ENCODE measurements at regions not wholly inside any gene's neighbourhood (a gene's known extent, or its start where the extent isn't known, plus 50 kb on each side); places are given as distances from the start of the nearest gene placed in this dataset.

DNA sequence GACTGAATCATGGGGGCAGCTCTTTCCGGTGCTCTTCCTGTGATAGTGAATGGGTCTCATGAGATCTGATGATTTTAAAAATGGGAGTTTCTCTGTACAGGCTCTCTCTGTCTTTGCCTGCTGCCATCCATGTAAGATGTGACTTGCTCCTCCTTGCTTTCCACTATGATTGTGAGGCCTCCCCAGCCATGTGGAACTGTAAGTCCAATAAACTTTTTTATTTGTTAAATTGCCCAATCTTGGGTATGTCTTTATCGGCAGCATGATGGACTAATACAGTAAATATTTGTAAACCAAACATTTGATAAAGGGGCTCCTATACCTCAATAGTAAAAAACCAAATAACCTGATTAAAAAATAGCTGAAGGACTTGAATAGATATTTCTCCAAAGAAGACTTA, 77.3 kb downstream of the INSIG2 start:
- H3K4me2 ChIP-seq: no peak overlapping the region
- TF ChIP-seq CHD2 (IDR thresholded peaks at IDR 0.05; ENCODE audit: low read length, partially characterized antibody) (no peak), NFIC (IDR thresholded peaks at IDR 0.05; ENCODE audit: borderline replicate concordance) (no peak), GATA2 (CRISPR knock-in tag; IDR thresholded peaks at IDR 0.05) (no peak), MXI1 (IDR thresholded peaks at IDR 0.05; ENCODE audit: low read depth, low read length) (no peak), JUND (IDR thresholded peaks at IDR 0.05) (no peak), FOXM1 (IDR thresholded peaks at IDR 0.05; ENCODE audit: low read depth) (no peak), NRF1 (IDR thresholded peaks at IDR 0.05; ENCODE audit: low read depth, low read length) (no peak), TCF12 (IDR thresholded peaks at IDR 0.05) (no peak), SMC3 (IDR thresholded peaks at IDR 0.05; ENCODE audit: low read depth, low read length) (no peak), EZH2phosphoT487 (IDR thresholded peaks at IDR 0.05; ENCODE audit: borderline replicate concordance, low read depth) (no peak), FOXJ3 (CRISPR knock-in tag; IDR thresholded peaks at IDR 0.05) (no peak)
- TF ChIP-seq, protein P1, sequence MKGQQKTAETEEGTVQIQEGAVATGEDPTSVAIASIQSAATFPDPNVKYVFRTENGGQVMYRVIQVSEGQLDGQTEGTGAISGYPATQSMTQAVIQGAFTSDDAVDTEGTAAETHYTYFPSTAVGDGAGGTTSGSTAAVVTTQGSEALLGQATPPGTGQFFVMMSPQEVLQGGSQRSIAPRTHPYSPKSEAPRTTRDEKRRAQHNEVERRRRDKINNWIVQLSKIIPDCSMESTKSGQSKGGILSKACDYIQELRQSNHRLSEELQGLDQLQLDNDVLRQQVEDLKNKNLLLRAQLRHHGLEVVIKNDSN (IDR thresholded peaks at IDR 0.05; ENCODE audit: borderline replicate concordance, low read depth): no peak
- TF ChIP-seq, protein P2, sequence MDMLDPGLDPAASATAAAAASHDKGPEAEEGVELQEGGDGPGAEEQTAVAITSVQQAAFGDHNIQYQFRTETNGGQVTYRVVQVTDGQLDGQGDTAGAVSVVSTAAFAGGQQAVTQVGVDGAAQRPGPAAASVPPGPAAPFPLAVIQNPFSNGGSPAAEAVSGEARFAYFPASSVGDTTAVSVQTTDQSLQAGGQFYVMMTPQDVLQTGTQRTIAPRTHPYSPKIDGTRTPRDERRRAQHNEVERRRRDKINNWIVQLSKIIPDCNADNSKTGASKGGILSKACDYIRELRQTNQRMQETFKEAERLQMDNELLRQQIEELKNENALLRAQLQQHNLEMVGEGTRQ (IDR thresholded peaks at IDR 0.05; ENCODE audit: borderline replicate concordance, low read depth, low read length): no peak
- TF ChIP-seq, protein P3, sequence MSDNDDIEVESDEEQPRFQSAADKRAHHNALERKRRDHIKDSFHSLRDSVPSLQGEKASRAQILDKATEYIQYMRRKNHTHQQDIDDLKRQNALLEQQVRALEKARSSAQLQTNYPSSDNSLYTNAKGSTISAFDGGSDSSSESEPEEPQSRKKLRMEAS (IDR thresholded peaks at IDR 0.05; ENCODE audit: low read depth): no peak
- WGBS (ENCODE audit: low lambda C conversion rate): 6% methylated on average over 1 of the region's 2 CpGs

More for the DNA sequence above, 77.3 kb downstream of the INSIG2 start:
- H3K36me3 ChIP-seq (replicated peaks in 1 of 2; ENCODE audit: control insufficient read depth in 1 of 2, insufficient read depth in 2 of 2, low read length in 1 of 2): no peaks in the 10 kb centered on the region
- no peaks in the 10 kb centered on the region for H3F3A ChIP-seq (replicated peaks; ENCODE audit: insufficient read depth)
- no peaks in the 10 kb centered on the region for H3K9me2 ChIP-seq
- no peaks in the 10 kb centered on the region for H3K4me1 ChIP-seq (ENCODE audit: control insufficient read depth in 1 of 2, insufficient read depth in 2 of 2, low read depth in 1 of 2, low read length in 1 of 2)
- no peak for DNase-seq
- H3K9me3 ChIP-seq: no peaks in the 10 kb centered on the region
- H3K27me3 ChIP-seq (ENCODE audit: insufficient read depth): no peaks in the 10 kb centered on the region
- ChIA-PET POLR2A (no interaction called here), CTCF (no interaction called here)
- no peak overlapping the region for H3K4me3 ChIP-seq (ENCODE audit: low read depth in 2 of 2, low read length in 1 of 2)
- H2AFZ ChIP-seq (ENCODE audit: low read depth): no peak overlapping the region
- no peaks in the 10 kb centered on the region for H3K79me2 ChIP-seq (ENCODE audit: insufficient read depth)
- no peak overlapping the region for H3K9ac ChIP-seq
- no peaks in the 10 kb centered on the region for H4K20me1 ChIP-seq (ENCODE audit: insufficient read depth)
- H3K27ac ChIP-seq (ENCODE audit: low read depth in 2 of 2, low read length in 1 of 2): no peak overlapping the region
